BE2C (cell line): ENCODE measurements at regions not wholly inside any gene's neighbourhood (a gene's known extent, or its start where the extent isn't known, plus 50 kb on each side); places are given as distances from the start of the nearest gene placed in this dataset.

Experiments
- DNase-seq: peaks from one replicate; pipeline ENCODE4 v3.0.0-alpha.2; 2020
- H3K27me3 ChIP-seq: fragments of 250-450 bp; sonication (Bioruptor Pico); 2 replicates; pipeline ENCODE4 v1.5.1; 2020; ENCODE audit warnings: mild to moderate bottlenecking
- H3K36me3 ChIP-seq: fragments of 250-450 bp; sonication (Bioruptor Pico); 2 replicates; pipeline ENCODE4 v1.5.1; 2020; ENCODE audit warnings: mild to moderate bottlenecking
- H3K4me1 ChIP-seq: fragments of 250-450 bp; sonication (Bioruptor Pico); 2 replicates; pipeline ENCODE4 v1.5.1; 2020
- H3K4me3 ChIP-seq: 2 replicates; pipeline ENCODE4 v1.5.1; 2011; ENCODE audit warnings: low read depth, low read length
- H3K9me3 ChIP-seq: fragments of 250-450 bp; sonication (Bioruptor Pico); 2 replicates; pipeline ENCODE4 v1.5.1; 2020
- CTCF ChIP-seq: IDR thresholded peaks from 2 replicates; pipeline ENCODE4 v1.5.1; 2012; ENCODE audit warnings: mild to moderate bottlenecking, low read depth, low read length

- no peaks in the 10 kb centered on the region for H3K36me3 ChIP-seq
- H3K9me3 ChIP-seq: no peaks in the 10 kb centered on the region
- no peak for DNase-seq
- no peaks in the 10 kb centered on the region for H3K27me3 ChIP-seq
- no peak overlapping the region for H3K4me3 ChIP-seq
- no peak for TF ChIP-seq CTCF
- H3K4me1 ChIP-seq: no peaks in the 10 kb centered on the region
Measured at GRCh38 chr2:181114021-181114420, 133.6 kb downstream of the UBE2E3 start.

- DNase-seq: no peak
- no peak for TF ChIP-seq CTCF
Measured at GRCh38 chr2:181116261-181116660, 135.9 kb downstream of the UBE2E3 start.

GRCh38 chr2:181117206-181117925, 137.0 kb downstream of the UBE2E3 start:
- DNase-seq: no peak
- H3K36me3 ChIP-seq: no peaks in the 10 kb centered on the region
- no peaks in the 10 kb centered on the region for H3K9me3 ChIP-seq
- no peak for TF ChIP-seq CTCF
- no peak overlapping the region for H3K4me3 ChIP-seq
- no peaks in the 10 kb centered on the region for H3K4me1 ChIP-seq
- H3K27me3 ChIP-seq: no peaks in the 10 kb centered on the region

More at GRCh38 chr2:181116261-181116660, 135.9 kb downstream of the UBE2E3 start:
- no peaks in the 10 kb centered on the region for H3K36me3 ChIP-seq
- H3K27me3 ChIP-seq: no peaks in the 10 kb centered on the region
- no peak overlapping the region for H3K4me3 ChIP-seq
- H3K4me1 ChIP-seq: no peaks in the 10 kb centered on the region
- no peaks in the 10 kb centered on the region for H3K9me3 ChIP-seq

- no peaks in the 10 kb centered on the region for H3K9me3 ChIP-seq
Measured at GRCh38 chr2:181120625-181121024, 140.2 kb downstream of the UBE2E3 start.

GRCh38 chr2:181121996-181122395, 141.6 kb downstream of the UBE2E3 start:
- DNase-seq: no peak
- Histone ChIP-seq H3K4me3 (no peak overlapping the region), H3K36me3 (no peaks in the 10 kb centered on the region), H3K9me3 (no peaks in the 10 kb centered on the region), H3K27me3 (no peaks in the 10 kb centered on the region), H3K4me1 (no peaks in the 10 kb centered on the region)
- TF ChIP-seq CTCF: no peak

More at GRCh38 chr2:181120625-181121024, 140.2 kb downstream of the UBE2E3 start:
- TF ChIP-seq CTCF: no peak
- no peaks in the 10 kb centered on the region for H3K27me3 ChIP-seq
- no peaks in the 10 kb centered on the region for H3K36me3 ChIP-seq
- no peaks in the 10 kb centered on the region for H3K4me1 ChIP-seq
- DNase-seq: no peak
- no peak overlapping the region for H3K4me3 ChIP-seq

GRCh38 chr2:181122601-181123000, 142.2 kb downstream of the UBE2E3 start:
- no peak overlapping the region for H3K4me3 ChIP-seq
- no peaks in the 10 kb centered on the region for H3K36me3 ChIP-seq
- no peaks in the 10 kb centered on the region for H3K4me1 ChIP-seq
- no peak for TF ChIP-seq CTCF
- no peak for DNase-seq
- H3K9me3 ChIP-seq: no peaks in the 10 kb centered on the region
- H3K27me3 ChIP-seq: no peaks in the 10 kb centered on the region
